GM12878 (cell line): ENCODE measurements at regions not wholly inside any gene's neighbourhood (a gene's known extent, or its start where the extent isn't known, plus 50 kb on each side); places are given as distances from the start of the nearest gene placed in this dataset.

ENCODE experiments used
- KAT2A ChIP-seq: conservative IDR thresholded peaks from 2 replicates; pipeline ENCODE4 v1.6.1; 2011; ENCODE audit warnings: low read depth, low read length; ENCODE audit not compliant: control insufficient read depth
- NFYB ChIP-seq: IDR thresholded peaks from 2 replicates; pipeline ENCODE4 v1.6.1; 2011; ENCODE audit warnings: low read depth, mild to moderate bottlenecking, low read length, improper control_type of control experiment, moderate library complexity; ENCODE audit not compliant: insufficient read depth
- POLR2AphosphoS2 ChIP-seq: IDR thresholded peaks from 2 replicates; pipeline ENCODE4 v1.6.1; 2011; ENCODE audit warnings: low read depth, mild to moderate bottlenecking, low read length, improper control_type of control experiment, moderate library complexity
- PRDM15 ChIP-seq: fragments of 450-650 bp; formaldehyde crosslinking; IDR thresholded peaks from 2 replicates; pipeline ENCODE4 v1.4.0; 2020; ENCODE audit warnings: mild to moderate bottlenecking, moderate library complexity
- ZNF687 ChIP-seq: fragments of 450-650 bp; IDR thresholded peaks from 2 replicates; pipeline ENCODE4 v1.6.1; 2017; ENCODE audit warnings: mild to moderate bottlenecking, moderate library complexity

GRCh38 chr7:69190763-69191162 lies 407.5 kb upstream of the AUTS2 start (continued):
- no peak for TF ChIP-seq KAT2A
- TF ChIP-seq PRDM15 (CRISPR knock-in tag), result no peak
- TF ChIP-seq POLR2AphosphoS2, result no peak
- TF ChIP-seq ZNF687, result no peak
- TF ChIP-seq NFYB, result no peak
- TF ChIP-seq, all 136 proteins: peak for 0
